Activated B cell treated with CpG ODN at 0.5 μM for 24 hours (primary cell): ENCODE measurements at regions not wholly inside any gene's neighbourhood (a gene's known extent, or its start where the extent isn't known, plus 50 kb on each side); places are given as distances from the start of the nearest gene placed in this dataset.

Experiments
- ATAC-seq: fragments of 200-7000 bp; cut with Tn5 transposase; one replicate; pipeline ENCODE4 v1.10.0; 2021; ENCODE audit warnings: low read depth, mild to moderate bottlenecking, moderate library complexity
- CTCF ChIA-PET: fragments of 350-600 bp; sonication (Branson Sonifier 250); formaldehyde crosslinking; loops from one replicate; lab custom pipeline; 2021; ENCODE audit warnings: antibody characterized with exemption; lab: Charles Lee
- POLR2A ChIA-PET: fragments of 350-600 bp; sonication (Branson Sonifier 250); formaldehyde crosslinking; loops from one replicate; lab custom pipeline; 2021; ENCODE audit warnings: antibody characterized with exemption; lab: Charles Lee
- DNase-seq: peaks from one replicate; pipeline ENCODE4 v3.0.0; 2022
- H3K27ac Mint-ChIP-seq: one replicate; pipeline ENCODE4 v1.8.0; 2020; ENCODE audit warnings: mixed read lengths
- H3K27me3 Mint-ChIP-seq: one replicate; pipeline ENCODE4 v1.8.0; 2021; ENCODE audit warnings: mixed read lengths
- H3K36me3 Mint-ChIP-seq: one replicate; pipeline ENCODE4 v1.8.0; 2021; ENCODE audit warnings: low read depth, mixed read lengths
- H3K4me1 Mint-ChIP-seq: one replicate; pipeline ENCODE4 v1.8.0; 2021; ENCODE audit warnings: mixed read lengths
- H3K4me3 Mint-ChIP-seq: one replicate; pipeline ENCODE4 v1.8.0; 2020; ENCODE audit warnings: mild to moderate bottlenecking, mixed read lengths
- H3K9me3 Mint-ChIP-seq: one replicate; pipeline ENCODE4 v1.8.0; 2020; ENCODE audit warnings: mixed read lengths
- intact Hi-C: fragments of 100-400 bp; cut with micrococcal nuclease; formaldehyde crosslinking; loops from one replicate; pipeline ENCODE4 v1.15.1; 2024
- TF ChIP-seq, protein P1 (sequence below): fragments of 200-600 bp; IDR thresholded peaks from one replicate; pipeline ENCODE4 v1.8.0; 2022; ENCODE audit warnings: antibody characterized with exemption, mild to moderate bottlenecking

DNA sequence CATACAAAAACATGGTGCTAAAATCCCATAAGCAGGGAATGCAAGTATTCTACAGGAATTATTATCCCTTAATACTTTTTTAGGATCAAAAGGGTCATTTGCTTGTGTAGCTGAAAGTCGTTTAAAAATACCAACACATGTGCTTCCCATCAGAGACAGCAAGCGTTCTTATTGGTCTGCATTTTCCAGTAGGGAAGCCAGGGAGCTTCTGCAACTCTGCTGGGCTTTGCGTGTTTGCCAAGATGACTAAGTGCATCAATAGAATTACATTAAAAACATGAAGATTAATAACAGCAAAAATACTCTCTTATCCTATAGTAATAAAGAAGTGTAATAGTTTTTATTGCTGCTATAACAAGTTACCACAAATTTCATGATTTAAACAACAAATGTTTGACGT lies 111.2 kb downstream of the QDPR start:
- Mint-ChIP-seq H3K9me3 (no peaks in the 10 kb centered on the region), H3K4me1 (no peaks in the 10 kb centered on the region), H3K4me3 (no peak overlapping the region), H3K27me3 (no peaks in the 10 kb centered on the region), H3K36me3 (no peaks in the 10 kb centered on the region), H3K27ac (no peak overlapping the region)
- ATAC-seq: no peak
- CTCF ChIA-PET: no interaction called here
- POLR2A ChIA-PET: no interaction called here
- TF ChIP-seq, protein P1, sequence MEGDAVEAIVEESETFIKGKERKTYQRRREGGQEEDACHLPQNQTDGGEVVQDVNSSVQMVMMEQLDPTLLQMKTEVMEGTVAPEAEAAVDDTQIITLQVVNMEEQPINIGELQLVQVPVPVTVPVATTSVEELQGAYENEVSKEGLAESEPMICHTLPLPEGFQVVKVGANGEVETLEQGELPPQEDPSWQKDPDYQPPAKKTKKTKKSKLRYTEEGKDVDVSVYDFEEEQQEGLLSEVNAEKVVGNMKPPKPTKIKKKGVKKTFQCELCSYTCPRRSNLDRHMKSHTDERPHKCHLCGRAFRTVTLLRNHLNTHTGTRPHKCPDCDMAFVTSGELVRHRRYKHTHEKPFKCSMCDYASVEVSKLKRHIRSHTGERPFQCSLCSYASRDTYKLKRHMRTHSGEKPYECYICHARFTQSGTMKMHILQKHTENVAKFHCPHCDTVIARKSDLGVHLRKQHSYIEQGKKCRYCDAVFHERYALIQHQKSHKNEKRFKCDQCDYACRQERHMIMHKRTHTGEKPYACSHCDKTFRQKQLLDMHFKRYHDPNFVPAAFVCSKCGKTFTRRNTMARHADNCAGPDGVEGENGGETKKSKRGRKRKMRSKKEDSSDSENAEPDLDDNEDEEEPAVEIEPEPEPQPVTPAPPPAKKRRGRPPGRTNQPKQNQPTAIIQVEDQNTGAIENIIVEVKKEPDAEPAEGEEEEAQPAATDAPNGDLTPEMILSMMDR: no peak
- intact Hi-C loops: no loop called here
- no peak for DNase-seq

DNA sequence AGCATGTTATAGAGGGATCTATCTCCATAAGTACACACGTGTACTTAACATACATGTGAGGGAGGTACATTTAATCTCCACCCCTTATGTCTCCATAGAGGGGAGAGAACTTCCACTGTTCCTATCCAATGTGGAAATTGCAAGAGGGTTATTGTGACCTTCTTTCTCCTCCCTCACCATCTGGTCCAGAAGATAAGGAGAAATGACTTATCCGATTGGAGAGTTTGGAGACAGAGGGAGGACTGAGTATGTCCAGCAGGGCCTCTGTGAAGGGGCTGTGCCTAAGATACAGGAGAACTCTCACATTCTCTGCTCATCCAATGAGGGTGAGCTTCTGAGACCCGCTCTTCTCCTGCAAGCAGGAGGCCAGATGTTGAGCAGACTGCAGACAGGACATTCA lies 113.1 kb downstream of the QDPR start:
- intact Hi-C loops: no loop called here
- ChIA-PET POLR2A (no interaction called here), CTCF (no interaction called here)
- no peaks in the 10 kb centered on the region for H3K27me3 Mint-ChIP-seq
- no peak overlapping the region for H3K4me3 Mint-ChIP-seq
- TF ChIP-seq, protein P1: no peak
- DNase-seq: no peak
- no peaks in the 10 kb centered on the region for H3K36me3 Mint-ChIP-seq
- H3K27ac Mint-ChIP-seq: no peak overlapping the region
- no peak for ATAC-seq
- no peaks in the 10 kb centered on the region for H3K4me1 Mint-ChIP-seq
- H3K9me3 Mint-ChIP-seq: no peaks in the 10 kb centered on the region

DNA sequence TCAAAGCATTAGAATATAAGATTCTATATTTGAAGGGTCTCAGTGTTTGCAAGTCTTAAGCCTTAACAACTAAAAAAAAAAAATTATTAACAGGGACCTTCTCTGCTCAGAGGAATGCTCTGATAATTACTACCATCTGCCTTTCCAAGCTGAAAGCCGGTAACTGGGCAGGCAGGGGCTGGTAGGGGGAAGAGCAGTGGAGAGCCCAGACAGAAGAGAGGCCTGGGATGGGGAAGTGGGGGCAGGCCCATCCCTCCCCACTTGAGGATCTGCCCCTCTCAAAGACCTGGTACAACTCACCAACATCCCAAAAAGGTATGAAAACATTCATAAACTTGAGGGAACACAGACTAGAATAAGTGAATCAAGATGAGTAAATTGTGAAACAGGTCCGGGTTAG lies 113.9 kb downstream of the QDPR start:
- H3K9me3 Mint-ChIP-seq: no peaks in the 10 kb centered on the region
- H3K36me3 Mint-ChIP-seq: no peaks in the 10 kb centered on the region

DNA sequence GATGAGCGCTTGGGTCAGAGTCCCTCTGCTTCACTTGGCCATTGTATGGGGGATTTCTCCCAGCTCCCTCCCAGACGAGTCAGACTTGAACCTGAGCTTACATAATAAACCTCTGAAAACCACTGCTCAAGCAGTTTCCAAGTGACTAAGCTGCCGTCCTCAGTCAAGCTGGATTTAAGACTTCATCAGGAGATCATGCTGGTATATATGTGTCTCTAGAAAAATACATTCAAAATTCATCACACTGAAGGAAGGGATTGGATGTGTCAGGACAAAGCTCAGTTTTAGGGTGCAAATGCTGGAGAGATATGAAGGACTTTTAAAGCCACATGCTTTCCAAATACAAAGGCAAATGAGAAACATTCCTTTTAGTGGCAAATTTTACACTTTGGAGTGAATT lies 114.3 kb downstream of the QDPR start:
- no peak overlapping the region for H3K4me3 Mint-ChIP-seq
- no peaks in the 10 kb centered on the region for H3K27me3 Mint-ChIP-seq
- ChIA-PET CTCF (no interaction called here), POLR2A (no interaction called here)
- no peaks in the 10 kb centered on the region for H3K4me1 Mint-ChIP-seq
- H3K27ac Mint-ChIP-seq: no peak overlapping the region
- intact Hi-C loops: no loop called here
- DNase-seq: no peak
- no peaks in the 10 kb centered on the region for H3K9me3 Mint-ChIP-seq
- H3K36me3 Mint-ChIP-seq: no peaks in the 10 kb centered on the region
- TF ChIP-seq, protein P1: no peak
- no peak for ATAC-seq

More for the DNA sequence above, 113.9 kb downstream of the QDPR start:
- intact Hi-C loops: no loop called here
- DNase-seq: no peak
- no peak overlapping the region for H3K27ac Mint-ChIP-seq
- no peaks in the 10 kb centered on the region for H3K4me1 Mint-ChIP-seq
- no peak for ATAC-seq
- TF ChIP-seq, protein P1: no peak
- ChIA-PET CTCF (no interaction called here), POLR2A (no interaction called here)
- no peaks in the 10 kb centered on the region for H3K27me3 Mint-ChIP-seq
- no peak overlapping the region for H3K4me3 Mint-ChIP-seq

DNA sequence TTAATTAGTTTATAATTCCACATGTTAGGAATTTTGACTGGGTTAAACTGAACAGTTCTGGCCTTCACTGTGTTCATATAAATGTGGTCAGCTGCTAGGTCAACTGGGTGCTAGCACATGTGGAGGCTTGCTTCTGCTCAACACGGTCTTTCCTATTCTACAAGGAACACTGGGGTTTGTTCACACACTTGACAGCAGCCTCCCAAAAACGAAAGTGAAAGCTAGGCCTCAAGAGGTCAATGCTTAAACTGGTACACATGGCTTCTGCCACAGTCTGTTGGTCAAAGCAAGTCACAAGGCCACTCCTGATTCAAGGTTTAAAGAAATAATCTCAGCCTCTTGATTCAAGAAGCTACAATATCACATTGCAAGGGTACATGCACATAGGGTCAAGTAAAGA lies 126.5 kb downstream of the QDPR start:
- intact Hi-C loops: no loop called here
- Mint-ChIP-seq H3K27me3 (peaks cover 1% of the 10 kb centered on the region), H3K4me1 (peaks cover 6% of the 10 kb centered on the region), H3K9me3 (peaks cover 6% of the 10 kb centered on the region), H3K4me3 (no peak overlapping the region), H3K36me3 (no peaks in the 10 kb centered on the region), H3K27ac (no peak overlapping the region)
- ATAC-seq (no peak), DNase-seq (no peak)
- TF ChIP-seq, protein P1: no peak
- POLR2A ChIA-PET: no interaction called here
- CTCF ChIA-PET: no interaction called here
